ENCODE measurements at regions not wholly inside any gene's neighbourhood (a gene's known extent, or its start where the extent isn't known, plus 50 kb on each side); places are given as distances from the start of the nearest gene placed in this dataset.

DNA sequence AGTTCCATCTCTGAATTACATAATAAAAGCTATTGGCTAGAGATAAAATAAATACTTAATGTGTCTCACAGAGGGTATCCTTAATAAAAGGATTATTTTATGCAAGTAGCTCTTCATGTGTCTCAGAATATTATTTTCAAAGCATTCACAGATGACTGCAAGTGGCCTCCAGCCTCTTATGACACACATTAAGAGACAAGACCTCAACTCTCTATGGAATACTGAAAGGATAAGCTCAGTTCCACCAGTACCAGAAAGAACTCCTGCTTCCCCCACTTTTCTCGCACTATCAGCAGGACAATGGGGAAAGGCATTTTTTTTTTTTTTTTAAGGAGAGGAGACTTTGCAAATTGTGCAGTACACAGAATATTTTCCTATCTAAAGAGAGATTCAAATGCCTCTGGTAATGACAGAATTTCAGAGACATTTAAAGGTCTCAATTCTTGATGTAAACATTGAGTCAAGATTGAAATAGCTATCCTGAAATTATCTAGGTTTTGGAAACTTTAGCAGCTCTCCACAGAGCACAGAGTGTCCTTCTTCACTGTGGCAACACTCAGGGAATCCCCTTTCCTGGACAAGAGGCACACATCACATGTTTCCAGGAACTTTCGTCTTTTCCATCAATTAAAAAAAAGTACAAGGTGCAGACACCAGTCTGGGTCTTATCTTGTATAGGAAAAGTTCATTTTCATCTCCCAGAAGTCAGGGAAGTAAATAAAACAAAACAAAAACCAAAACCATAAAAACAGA lies 122.0 kb upstream of the ANK3 start:
- no peak for FAIRE-seq

DNA sequence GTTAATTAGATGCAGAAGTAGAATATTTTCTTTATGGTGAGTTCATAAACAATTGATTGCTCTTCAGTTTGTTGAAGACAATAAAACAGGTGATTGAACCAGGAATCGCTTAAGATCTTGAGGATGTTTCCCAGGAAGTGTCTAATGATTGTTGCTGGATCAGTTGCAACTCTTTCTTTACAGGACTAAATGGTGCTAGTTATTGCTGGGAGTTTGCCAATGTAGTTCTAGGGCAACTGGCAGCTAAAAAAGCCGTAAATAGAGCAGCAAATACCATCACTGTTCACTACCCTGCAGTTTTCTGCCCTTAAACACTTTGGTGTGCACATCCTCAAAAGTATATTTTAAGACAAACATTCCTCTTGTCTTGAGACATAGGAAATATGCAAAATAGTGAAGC lies 119.2 kb upstream of the ANK3 start:
- FAIRE-seq, result no peak

DNA sequence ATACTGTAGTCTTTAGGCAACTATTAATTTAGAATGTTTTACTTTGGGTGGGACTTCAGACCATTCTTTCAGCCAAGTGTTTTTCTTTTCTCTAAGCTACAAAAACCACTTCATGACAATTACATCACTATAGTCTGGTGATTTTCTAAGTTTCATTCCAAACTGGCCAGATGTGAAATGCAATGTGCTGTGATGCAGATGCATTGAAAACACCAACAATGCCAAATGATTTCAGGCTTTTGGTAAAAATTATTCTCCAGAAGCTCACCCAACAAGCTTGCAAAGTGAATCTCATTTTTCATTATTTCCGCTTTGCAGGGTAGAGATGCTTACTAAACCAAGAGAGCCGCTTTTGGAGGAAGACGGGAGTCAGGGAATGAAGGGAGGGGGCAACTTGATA lies 118.4 kb upstream of the ANK3 start:
- FAIRE-seq, result peak; percentile 21

DNA sequence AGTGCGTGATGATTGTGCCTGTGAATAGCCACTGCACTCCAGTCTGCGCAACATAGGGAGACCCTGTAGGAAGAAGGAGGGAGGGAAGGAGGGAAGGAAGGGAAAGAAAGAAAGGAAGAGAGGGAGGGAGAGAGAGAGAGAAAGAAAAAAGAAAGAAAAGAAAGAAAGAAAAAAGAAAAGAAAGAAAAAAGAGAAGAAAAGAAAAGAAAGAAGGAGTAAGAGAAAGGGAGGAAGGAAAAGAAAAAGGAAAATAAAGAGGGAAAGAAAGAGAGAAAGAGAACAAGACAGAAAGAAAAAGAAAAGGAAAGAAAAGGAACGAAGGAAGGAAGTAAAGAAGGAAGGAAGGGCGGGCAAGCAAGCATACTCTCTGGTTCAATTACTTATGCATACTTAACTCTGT lies 112.9 kb upstream of the ANK3 start:
- FAIRE-seq, result no peak

DNA sequence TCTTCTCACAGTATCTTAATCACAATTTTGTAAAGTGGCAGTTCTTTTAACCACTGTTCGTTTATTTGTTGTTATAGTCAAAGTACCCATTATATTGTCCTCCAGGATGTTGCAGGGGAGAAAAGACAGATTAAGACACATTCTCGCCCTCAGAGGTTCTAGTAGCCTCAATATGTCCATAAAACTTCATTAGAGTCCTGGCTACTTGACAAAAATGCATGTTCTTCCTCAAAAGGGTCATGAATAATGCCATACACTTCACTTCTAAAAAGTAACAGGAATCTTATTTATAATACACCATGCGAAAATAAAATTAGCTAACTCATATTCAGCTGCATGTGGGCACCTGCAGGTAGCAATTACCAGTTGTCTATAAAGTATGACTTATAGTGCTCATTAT lies 109.3 kb upstream of the ANK3 start:
- FAIRE-seq, result no peak

DNA sequence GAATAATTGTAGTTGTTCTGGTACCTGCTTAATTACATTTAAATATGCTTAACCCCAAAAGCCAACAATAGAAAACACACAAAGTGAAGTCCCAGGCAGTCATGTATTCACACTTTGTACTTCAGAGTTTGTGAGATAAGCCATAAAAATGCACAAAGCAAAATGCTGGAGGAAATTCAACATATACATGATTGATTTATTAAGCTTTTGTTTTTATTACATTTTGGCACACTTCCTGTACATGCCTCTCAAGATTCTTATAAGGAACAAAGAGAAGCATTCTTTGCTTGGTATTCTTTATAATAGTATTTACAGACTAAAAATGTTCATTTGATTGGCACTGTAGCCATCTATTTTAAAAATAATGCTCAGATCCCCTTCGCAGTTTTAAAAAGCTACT lies 107.7 kb upstream of the ANK3 start:
- peak; percentile 18 for FAIRE-seq

DNA sequence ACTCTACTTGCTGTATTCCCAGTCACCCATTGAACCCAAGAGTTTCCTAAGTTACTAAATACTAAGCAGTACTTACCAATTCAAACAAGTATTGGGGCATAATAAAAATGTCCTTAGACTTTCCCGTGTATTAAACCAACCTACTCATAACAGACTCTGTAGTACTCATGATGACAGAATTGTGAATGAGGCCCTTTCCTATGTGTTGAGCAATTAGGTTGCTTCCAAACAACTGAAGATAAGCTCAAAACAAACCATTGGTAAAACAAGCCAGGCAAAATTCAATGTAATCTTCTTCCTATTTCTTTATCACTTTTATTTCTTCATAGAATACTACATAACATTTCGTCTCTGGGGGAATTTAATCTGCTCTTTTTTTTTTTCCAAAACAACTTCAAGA lies 106.5 kb upstream of the ANK3 start:
- no peak for FAIRE-seq

DNA sequence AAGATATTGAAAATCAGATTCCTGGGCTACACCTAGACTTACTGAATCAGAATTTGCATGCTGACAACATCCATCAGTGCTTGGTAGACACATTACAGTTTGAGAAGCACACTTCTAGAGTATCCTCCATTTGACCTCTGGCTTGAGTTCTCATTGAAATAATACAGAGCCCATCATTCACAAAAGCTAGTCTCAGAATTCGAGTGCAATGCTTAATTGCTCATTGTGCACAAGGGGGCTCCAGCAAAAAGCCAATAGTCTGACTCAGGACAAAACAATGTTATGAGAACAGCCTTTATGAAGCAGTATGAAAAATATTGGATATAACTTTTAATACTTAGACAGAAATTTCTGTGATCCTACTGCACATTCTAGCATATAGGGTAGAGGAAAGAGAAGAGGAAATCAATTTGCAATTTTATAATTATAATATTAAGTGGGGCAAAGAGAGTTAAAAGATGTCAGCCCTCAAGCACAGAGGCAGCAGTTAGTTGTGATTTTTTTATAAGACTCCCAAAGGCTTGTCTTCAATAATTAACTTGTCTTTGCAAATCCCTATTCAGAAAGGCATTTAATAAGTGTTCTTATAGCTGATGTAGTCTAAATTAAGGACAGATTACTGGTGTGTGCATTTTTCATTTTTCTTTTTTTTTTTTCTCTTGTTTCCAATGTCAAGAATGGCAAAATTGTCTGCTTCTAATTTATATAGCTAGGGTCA lies 105.8 kb upstream of the ANK3 start:
- FAIRE-seq, result no peak

DNA sequence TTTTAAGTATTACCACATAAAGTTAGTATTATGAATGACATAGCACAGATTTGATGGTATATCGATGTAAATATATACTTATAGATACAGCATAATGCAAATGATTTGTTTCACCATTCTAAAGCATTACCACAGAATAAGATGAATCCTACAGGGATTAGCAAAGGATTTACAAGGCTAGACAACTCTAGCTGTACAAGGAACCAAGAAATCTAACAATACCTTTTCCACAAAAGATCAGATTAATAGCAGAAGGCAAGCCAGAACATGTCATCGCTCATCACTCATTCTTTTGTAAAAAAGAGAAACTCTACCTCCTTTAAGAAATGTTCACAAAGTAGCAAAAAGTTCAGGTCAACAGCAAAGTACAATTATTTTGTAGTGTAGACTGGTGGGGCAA lies 105.1 kb upstream of the ANK3 start:
- FAIRE-seq, result no peak

DNA sequence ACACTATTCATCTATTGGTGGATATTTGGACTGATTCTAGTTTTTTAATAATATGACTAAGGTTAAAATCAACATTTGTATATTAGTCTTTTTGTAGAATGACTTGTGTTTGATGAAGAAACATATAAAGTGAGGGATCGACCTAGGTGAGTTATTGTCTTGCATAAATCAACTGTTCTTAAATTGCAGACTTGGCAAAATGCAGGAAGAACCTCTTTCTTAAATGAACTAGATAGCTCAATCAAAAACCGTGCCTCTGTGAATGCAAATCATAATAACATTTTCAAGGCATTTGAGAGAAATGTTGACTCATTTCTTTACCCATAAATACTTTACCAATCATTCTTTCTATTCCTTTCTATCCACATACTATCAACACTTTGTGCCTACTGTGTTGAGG lies 101.5 kb upstream of the ANK3 start:
- no peak for FAIRE-seq

DNA sequence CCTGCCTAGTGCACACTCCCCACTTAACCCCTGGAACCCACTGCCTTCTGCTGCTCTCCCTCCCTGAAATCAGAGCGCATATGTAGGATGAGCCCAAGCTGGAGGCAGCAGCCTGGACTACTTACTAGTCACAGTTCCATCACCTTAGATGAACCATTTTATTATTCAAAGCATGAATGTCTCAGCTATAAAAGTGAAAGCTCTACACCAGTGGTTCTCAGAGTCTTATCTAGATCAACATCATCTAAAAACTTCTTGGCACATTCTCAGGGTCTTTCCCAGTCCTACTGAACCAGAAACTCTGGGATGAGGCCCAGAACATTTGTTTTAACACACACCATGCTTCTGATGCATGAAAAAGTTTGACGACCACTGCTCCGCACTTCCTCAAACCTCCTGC lies 100.3 kb upstream of the ANK3 start:
- FAIRE-seq, result no peak

DNA sequence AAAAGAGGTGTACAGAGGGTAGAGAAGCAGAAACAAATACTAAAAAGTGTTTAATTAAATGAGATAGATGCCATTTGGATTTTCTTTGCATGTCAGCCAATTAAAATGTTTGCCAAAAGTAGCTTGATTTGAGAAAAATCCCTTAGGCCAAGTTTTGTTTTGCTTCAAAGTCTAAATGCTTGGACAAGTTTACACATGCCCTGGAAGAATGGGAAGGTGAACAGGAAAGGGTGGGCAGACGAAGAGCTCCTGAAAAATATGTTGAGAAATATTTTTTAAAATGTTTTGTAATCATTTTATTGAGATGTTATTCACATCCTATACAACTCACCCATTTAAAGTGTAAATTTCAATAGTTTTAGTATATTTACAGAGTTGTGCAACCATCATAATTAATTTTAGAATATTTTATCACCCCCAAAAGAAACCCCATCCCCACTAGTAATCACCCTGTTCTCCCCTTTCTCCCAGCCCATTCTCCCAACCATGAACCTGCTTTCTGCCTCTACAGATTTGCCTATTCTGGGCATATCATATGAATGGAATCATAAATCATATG lies 98.5 kb upstream of the ANK3 start:
- no peak for FAIRE-seq

DNA sequence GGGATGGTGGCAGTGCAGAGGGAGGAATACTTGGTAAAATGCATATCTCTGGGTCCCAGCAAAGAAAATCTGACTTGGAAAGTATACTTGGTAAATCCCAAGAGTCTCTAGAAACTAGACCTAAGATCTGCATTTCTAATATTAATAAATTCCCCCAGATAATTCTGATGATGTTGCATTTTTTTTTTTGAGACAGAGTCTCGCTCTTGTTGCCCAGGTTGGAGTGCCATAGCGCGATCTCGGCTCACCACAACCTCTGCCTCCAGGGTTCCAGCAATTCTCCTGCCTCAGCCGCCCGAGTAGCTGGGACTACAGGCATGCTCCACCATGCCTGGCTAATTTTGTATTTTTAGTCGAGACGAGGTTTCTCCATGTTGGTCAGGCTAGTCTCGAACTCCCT lies 97.9 kb upstream of the ANK3 start:
- FAIRE-seq, result no peak

DNA sequence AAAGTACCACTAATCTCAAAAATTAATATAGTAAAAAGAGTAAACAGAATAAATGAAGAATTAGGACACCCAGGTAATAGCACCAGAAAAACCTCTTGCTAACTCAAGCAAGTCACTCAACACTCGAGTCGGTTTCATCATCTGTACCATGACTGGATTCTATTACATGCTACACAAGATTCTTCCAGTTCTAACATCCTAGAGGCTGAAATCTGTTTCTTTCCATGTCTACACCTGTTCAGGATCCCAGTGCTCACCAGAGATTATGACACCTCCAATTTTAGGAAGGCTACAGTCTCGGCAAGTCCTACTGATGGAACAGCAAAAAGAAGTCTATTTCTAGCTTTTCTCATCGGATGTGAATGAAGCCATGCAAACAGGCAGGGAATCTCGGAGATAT lies 95.3 kb upstream of the ANK3 start:
- no peak for FAIRE-seq

DNA sequence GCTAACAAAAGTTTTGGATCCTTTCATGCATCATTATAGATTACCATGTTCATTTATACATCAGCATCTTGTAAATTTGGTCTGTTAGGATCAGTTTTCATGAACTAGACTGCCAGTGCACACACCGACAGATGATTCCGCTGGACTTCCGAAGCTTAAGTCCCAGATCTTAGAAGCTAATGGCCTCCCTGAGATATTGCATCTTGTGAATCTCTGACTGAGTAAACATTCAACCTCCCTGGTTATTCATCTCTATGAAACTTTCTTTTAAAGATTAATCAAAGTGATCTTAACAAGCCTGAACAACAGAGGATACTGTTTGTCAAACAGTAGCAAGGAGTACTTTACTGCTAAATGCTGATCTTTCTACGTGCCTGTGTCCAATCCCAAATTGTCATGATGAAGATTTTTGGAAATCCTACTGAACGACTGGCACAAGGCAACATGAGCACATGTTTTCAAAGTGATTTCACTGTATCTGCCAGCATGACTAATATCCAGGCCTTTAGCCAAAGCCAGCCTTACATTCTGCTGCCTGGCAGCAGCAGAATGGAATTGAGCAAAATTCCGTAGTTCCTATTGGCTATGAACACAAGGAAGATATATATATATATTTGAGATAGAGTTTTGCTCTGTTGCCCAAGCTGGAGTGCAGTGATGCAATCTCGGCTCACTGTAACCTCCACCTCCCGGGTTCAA lies 91.3 kb upstream of the ANK3 start:
- FAIRE-seq, result no peak

DNA sequence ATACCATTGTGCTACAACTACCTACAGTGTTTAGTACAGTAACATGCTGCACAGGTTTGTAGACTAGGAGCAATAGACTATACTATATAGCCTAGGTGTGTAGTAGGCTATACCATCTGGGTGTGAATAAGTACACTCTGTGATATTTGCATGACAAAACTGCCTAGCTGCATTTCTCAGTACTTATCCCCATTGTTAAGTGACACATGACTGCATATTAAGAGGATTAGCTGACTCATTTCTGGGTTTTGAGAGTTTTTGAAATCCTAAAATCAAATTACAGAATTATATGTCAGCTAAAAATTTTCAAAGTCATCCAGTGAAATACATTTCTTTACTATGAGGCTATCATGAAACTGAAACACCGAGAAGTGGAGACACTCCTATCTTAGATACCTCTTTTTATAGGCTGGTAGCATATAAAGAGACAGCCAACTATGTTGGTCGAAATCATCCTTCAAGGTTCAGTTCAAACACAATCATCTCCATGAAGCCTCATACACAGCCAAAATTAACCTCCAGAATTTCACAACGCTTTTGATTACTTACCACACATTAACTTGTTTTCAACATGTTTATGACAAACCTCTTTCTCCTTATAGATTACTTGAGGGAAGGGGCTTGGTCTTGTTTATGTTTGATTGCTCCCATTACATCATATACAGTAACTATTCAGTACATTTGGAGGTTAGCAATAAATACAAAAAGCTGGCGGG lies 89.8 kb upstream of the ANK3 start:
- no peak for FAIRE-seq

DNA sequence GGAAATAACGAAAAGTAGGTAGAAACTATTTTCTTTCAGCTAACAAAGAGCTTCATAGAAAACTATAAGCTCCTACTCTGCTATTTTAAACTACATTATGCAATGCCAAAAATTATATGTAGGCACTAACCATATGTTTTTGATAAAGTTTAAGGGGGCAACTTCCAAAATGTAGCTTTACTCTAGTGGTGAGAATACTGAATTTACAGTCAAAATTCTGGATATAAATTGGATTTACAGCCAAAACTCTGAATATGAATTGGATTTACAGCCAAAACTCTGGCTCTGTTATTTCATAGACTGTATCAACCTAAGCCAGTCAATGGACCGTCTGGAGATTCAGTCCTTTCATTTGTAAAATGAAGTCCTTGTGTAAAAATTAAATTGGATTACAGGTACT lies 86.8 kb upstream of the ANK3 start:
- no peak for FAIRE-seq

DNA sequence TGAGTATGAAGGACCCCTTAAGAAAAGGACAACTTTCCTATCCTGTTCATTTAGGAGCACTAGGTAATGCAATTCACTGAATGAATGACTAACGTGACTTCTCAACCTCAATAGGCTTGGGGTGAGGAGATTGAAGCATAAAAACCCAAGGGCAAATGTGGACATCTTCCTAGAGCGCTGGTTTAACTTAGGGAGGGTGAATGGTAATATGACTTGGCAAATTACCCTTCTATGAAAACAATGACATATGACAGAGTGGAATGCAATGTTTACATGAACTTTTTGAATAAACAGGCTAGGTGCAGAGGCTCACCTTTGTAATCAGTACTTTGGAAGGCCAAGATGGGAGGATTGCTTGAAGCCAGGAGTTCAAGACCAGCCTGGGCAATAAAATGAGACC lies 83.9 kb upstream of the ANK3 start:
- no peak for FAIRE-seq

DNA sequence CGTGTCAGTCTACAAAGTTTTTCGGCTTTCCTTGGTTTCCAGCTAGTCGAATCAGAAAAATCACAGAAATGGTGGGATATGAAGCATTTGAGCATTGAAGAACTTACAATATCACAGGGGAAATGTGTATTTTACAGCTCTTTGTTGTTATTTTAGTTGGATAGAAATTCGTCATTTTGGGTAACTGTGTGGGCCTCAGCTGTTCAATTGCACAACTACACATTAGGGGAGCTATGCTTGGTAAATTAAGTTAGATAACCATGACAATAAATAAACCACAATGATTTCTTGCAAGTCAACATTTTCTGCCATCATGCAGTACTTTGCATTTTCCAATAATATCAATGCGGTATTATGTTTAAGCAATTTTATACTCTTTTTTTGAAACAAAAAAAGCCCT lies 80.4 kb upstream of the ANK3 start:
- FAIRE-seq, result no peak

DNA sequence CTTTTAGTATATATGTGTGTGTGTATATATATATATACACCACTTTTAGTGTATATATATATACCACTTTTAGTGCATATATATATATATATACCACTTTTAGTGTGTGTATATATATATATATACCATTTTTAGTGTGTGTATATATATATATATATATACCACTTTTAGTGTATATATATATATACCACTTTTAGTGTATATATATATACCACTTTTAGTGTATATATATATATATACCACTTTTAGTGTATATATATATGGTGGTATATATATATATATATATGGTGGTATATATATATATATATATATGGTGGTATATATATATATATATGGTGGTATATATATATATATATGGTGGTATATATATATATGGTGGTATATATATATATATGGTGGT lies 79.5 kb upstream of the ANK3 start:
- peak; percentile 100 for FAIRE-seq

DNA sequence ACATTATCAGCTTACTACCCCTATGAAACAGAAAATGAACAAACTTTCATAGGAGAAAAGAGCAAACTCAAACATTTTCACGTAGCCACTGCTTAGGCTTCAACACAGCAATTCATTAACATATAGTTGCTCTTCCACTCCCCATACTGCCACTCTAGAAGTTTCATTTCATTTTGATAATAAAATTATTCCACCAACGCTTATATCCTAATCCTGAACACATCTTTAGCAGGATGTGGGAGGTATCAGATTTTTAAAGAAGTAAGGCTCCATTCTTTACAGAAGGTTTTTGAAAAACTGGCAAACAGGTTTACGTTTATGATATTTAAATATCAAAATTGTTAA lies 77.5 kb upstream of the ANK3 start:
- FAIRE-seq, result no peak

DNA sequence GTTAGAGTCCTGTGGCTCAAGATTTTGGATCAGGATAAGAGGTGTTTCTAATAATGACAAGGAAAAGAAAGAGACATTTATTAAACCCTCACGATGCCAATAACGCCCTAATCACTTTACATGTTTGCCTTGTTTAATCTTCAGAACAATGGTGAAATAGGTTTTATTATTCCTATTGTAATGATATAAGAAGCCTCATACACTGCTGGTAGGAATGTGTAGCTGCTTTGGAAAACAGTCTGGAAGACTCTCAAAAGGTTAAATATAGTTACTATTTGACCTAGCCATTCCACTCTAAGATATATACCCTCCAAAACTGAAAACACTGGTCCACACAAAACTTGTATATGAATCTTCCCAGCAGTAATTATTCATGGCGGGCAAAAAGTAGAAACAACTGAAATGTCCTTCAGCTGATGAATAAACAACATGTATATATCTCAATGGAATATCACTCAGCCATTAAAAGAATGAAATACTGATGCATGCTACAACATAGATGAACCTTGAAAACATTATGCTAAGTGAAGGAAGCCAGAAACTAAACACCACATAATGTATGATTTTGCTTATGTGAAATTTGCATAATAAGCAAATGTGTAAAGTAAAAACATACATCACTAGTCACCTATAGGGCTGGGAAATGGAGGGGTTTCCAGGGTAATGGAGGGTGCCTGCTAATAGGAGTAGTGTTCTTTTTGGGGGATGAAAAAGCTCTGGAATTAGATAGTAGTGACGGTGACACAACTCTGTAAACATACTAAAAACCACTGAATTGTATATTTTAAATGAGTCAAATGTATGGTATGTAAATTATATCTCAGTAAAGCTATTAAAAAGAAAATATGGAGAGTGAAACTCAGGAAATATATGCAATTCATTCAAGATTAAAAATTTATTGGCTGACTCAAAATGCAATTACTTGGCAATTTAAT lies 76.9 kb upstream of the ANK3 start:
- no peak for FAIRE-seq
